ENCODE measurements at regions not wholly inside any gene's neighbourhood (a gene's known extent, or its start where the extent isn't known, plus 50 kb on each side); places are given as distances from the start of the nearest gene placed in this dataset.

DNA sequence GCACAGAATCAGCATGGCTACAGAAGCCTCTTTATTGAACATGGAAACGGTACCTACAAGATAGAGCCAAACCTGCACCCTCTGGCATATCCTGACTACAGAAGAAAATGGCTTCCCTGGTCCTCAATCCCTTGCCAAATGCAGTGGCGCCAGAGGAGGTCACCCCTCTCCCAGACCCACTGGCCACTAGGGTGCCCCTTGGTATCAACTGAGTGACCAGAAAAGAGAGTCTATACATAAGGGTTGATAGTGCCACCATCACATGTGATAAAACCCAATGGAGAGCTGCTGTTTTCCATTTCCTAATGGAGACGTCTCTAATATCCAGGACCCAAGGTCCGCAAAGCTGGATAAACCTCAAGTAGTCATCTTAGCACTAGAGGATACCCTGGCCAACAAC is 52.7 kb upstream of the ALK start:
- no peak overlapping the region for H3K27ac ChIP-seq
- DNase-seq (ENCODE audit: low read depth, low spot score), result no peak

DNA sequence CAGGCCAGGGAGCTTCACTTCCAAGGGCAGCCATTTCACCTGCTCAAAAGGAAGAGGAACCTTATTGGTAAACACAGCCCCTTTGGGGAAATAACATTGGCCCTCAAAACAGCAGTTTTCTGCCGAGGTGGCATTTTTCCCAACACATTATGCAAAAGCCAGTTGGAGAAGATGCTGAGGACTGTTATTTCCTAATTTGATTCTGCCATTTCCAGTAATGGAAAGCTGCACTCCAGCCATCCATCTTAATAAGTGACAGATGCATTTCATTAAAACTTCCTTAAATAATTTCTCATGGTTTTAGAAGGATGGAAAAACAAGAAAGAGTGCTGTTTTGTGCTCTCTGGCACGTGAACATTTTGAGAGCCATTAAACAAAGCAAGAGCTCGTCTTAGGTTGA is 55.9 kb upstream of the ALK start:
- no peak overlapping the region for H3K27ac ChIP-seq
- DNase-seq (ENCODE audit: low read depth, low spot score), result no peak

DNA sequence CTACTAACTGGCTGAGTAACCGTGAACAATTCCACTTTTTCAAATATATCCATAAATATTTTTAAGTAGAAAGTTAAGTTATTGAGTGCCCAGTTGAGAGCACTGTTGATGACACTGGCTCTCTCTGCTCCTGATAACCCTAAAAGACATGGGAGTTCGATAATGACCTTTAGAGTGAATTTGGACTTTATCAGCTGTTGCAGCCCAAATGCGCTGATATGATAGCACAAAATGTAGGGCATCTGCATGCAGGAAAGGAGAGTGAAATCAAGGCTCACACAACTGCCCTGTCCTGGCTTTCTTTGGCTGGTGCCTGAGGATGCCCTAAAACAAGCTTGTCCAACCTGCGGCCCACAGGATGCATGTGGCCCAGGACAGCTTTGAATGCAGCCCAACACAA is 60.0 kb upstream of the ALK start:
- H3K27ac ChIP-seq, result no peak overlapping the region
- no peak for DNase-seq (ENCODE audit: low read depth, low spot score)

DNA sequence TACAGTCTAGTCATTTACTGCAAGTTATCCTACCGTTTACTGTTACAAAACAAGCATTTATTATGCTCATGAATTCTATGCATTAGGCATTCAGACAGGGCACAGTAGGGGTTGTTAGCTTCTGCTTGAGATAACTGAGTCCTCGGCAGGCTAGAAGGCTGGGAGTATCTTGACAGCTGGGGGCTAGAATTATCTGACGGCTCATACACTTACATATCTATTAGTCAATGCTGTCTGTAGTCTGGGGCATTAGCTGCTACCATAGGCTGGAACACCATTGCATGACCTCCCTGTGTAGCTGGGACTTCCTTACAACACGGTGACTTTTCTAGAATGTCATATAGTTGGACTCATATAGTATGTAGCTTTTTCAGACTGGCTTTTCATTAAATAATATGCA is 61.9 kb upstream of the ALK start:
- no peak overlapping the region for H3K27ac ChIP-seq
- no peak for DNase-seq (ENCODE audit: low read depth, low spot score)

DNA sequence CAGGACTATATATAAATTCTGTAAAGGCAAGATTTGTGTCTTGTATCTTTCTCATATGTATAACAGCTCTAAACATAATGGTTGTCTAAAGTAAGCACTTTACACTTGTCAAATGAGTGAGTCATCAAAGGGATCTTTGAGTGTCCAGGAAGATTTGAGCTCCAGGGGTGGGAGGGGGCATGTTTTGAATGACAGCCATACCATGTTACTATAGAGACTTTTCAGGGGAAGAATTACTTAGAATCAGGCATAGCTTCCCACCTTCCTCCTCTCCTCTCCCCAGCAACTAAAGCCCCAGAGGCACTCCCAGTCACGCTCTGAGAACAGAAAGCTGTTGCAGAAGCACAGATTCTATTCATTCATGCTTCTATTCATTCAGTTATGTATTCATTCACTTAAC is 65.8 kb upstream of the ALK start:
- DNase-seq (ENCODE audit: low read depth, low spot score), result no peak
- H3K27ac ChIP-seq, result no peak overlapping the region

DNA sequence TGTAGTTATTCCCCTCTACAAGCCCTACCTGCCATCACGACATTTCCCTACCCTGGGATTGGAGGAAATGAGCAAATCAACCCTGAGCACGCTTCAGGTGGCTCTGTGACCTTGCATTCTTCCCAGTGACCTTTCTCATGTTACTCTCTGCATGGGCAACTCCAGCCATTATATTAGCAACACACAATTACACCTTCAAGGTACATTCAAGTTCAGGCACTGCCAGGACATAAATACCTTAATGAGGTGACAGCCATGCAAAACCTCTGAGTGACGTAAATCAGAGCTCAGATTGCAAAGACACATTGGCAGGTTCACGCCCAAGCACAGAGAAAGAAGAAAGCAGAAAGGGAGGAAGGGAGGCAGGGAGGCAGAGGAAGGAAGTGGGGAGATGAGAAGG is 68.7 kb upstream of the ALK start:
- no peak overlapping the region for H3K27ac ChIP-seq
- no peak for DNase-seq (ENCODE audit: low read depth, low spot score)

DNA sequence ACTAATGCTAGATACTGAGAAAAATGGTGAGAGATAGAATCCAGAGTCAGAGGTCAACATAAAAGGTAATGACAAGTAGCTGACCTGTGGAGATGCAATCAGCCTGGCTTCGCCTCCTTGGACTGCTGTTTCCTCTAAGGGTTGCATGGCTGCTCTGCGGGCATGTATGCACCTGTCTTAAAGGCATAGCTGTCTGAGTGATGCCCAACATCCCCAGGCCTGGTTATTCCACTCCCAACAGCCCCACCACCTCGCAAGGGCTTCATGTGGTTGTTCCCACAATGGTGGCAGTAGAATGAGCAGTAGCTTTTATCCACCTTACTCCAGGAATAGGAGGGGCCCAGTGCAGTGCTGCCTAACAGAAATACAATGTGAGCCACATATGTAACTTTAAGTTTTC is 69.7 kb upstream of the ALK start:
- H3K27ac ChIP-seq, result no peak overlapping the region
- no peak for DNase-seq (ENCODE audit: low read depth, low spot score)

DNA sequence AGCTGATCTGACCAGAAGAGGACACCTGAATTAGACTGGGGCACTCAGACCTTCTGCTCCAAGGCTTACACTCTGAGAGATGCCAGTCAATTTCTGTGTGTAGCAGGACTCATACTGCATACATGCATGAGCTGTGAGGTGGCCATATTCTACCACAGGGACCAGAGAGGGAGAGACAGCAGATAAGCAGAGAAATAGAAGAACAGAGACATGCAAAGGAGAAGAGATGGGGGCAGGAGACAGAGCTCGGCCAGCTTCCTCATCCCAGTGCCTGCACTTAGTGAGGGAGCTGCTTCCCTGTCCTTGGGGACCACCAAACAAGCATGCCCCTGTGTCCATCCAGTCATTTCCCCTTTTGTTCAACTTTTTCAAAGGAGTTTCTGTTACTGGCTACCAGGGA is 73.9 kb upstream of the ALK start:
- no peak for DNase-seq (ENCODE audit: low read depth, low spot score)
- H3K27ac ChIP-seq, result no peak overlapping the region

DNA sequence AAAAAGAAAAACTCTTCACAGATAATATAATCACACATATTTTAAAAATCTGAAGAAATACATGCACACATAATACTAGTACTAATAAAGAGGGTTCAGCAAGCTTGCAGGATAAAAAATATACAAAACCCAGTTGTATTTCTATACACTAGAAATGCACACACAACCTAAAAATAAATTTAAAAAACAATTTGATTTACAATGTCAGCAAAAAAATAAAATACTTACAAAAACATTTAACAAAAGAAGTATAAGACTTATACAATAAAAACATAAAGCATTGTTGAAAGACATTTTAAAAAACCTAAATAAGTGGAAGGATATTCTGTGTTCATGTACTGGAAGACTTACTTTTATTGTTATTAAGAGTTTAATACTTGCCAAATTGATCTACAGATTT is 81.7 kb upstream of the ALK start:
- no peak for DNase-seq (ENCODE audit: low read depth, low spot score)
- H3K27ac ChIP-seq, result no peak overlapping the region

DNA sequence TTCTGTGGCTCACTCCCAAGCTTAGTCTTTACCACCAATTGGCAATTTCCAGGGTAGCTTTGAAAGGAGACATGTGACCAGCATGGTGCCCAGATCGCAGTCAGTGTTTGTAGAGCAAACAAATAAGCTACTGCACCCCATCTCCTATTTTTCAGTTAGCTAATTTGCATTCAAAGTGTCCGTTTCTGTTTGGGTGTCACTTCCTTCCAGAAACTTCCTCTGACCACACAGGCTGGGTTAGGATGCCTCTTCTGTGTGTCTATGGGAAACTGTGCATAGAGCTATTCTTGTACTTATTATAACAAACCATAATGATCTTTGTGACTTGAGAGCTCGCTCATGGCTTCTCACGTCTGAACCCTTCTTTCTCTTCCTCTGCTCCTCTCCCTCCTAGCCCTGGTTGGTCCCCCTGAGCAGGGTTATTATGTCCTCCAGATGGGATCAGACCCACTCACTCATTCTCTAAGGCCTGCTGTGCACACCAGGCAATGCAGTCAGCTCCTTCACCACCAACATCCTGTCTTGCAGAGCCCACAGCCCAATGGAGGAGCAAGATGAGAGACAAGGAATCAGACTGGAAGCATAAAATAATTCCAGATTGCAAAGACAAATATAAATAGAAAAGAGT is 101.2 kb upstream of the ALK start:
- no peak for DNase-seq (ENCODE audit: low read depth, low spot score)
- no peak overlapping the region for H3K27ac ChIP-seq

DNA sequence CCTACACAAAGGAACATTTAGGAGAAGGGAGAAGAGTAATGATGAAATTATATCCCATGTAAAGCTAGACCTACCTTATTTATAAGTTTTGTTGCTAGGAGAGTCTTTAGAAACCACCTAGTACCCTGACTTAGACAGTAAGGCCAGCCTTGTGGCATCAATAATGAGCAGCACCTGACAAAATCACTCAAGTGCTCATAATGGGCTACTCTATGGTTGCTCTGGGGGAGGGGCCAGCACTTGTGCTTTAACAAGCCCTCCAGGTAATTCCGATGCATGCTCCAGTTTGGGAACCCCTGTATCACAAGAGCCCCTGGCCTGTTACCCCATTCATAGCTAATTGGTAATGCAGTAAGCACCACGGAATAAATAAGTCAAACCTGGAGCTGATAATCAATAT is 102.9 kb upstream of the ALK start:
- no peak for DNase-seq (ENCODE audit: low read depth, low spot score)
- no peak overlapping the region for H3K27ac ChIP-seq

DNA sequence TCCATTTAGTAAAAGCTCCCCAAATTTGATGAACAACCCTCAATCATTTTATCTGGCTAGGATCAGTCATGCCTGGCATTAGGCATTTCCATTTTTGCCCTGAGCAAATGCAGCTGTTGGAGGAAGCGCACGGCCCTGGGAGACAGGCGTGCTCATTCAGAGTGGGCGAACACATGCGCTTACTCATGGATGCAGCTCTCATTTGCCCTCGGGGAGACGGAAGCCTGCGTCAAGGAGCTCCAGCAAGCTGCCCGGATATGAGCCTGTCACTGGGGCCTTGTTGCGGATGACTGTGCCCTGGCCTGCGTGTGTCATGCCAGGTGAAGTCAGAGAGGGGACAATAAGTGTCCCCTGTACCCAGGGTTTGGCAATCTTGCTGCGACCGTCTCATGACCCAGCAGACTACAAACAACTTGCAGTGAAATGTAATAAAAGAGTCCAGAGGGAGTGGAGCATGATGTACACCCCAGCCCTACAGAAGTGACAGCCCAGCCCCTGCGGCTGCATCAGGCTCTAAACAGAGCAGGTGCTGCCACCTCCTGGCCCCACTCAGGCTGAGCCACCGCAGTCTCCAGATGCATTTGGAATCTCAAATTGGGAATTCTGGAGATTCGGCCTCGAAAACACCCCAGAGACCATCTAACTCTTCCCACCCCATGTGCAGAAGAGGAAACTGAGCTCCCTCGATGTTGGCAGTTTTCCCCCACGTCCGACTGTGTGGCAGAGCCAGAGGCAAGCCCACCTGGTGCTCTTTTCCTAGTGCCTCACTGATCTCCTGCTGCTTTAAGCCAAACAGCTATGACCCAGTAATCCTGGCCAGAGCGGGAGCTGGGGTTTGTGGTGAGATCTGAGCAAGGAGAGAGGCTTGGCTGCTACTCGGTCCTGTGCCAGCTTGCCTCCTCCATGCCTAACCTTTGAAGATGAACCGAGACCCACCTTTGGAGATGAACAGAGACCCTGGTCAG is 105.0 kb upstream of the ALK start:
- DNase-seq (ENCODE audit: low read depth, low spot score), result peak; percentile 92
- peak overlapping the region; percentile 15 for H3K27ac ChIP-seq

DNA sequence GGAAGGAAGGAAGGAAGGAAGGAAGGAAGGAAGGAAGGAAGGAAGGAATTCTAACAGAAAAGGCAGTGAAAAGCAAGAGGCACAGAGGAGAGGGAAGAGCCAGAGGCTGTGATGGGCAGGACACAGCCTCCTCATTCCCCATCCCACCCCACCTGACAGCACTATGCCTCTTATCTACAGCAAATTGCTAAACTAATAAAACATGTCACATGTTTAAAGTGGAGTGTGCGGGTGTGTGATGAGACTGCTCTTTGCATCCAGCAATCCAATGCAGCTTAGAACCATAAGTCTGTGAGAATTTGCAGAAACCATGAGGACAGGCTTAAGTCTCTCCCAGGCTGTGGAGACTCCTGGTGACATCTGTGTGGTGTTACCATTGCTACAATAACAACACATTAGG is 108.4 kb upstream of the ALK start:
- no peak for DNase-seq (ENCODE audit: low read depth, low spot score)
- H3K27ac ChIP-seq, result no peak overlapping the region

DNA sequence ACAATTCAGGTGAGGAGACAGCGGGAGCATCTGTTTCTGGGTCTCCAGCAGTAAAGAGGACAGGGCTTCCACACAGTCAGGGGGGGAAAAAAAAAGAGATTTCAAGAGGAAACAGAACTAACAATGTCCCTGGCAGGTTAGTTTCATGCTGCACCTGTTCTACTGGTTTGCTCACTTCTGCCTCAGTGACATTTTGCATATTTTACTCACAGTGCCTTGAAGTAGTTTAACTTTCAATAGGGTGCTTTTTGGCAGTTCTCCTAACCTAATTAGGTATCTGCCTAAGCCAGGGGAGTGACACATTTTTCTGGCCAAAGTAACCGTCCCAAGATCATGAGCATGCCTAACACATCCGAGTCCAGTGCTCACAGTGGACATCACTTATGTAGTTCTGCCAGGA is 109.0 kb upstream of the ALK start:
- peak; percentile 14 for DNase-seq (ENCODE audit: low read depth, low spot score)
- no peak overlapping the region for H3K27ac ChIP-seq

DNA sequence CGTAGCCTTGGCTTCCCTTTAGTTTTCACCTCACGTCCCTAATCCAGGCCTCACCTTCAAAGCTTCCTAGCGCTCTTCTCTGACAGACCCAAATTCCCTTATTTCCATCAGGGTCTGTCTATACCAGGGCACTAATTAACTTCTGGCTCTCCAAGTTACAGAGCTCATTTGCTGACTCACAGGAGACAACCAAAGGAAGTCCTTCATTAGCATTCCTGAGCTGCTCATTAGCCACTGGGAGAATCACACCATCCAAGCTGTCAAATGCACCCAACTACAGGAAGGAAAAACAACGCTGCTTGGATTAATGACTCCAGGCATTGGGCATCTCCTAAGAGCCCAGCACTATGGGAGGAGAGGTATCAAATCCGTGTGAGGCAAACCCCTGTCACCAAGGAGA is 109.8 kb upstream of the ALK start:
- no peak overlapping the region for H3K27ac ChIP-seq
- DNase-seq (ENCODE audit: low read depth, low spot score), result no peak

DNA sequence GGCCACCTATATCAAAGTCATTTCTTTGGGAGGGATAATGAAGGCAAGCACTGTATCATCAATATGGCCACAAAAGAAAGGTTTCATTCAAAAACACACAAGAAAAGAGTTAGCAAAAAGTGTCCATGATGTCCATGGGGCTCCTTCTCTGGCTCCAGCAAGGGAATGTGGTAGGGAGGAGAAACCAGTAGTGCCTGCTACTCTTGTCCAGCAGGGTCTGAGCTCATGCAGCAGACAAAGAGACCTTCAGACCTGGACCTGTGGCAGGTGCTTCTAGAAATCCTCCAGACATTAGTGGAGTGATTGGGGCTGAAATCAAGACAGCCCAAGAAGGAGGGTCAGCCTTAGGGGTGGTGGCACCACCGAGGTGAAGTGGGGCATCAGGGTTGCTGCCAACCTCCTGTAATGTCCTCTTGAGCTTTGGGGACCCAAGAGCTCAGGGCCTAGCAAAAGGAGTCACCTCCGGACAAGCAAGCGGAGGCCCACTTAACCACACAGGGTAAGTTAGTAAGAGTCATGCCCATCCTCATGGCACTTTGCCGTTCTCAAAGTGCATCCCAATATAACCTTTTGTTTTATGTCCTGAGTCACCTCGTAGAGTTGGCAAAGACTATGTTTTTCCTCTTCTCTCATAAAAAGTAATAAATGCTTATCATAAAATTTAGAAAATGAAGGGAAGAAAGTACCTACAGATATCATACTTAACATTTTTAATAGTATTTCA is 112.6 kb upstream of the YPEL5 start:
- no peak for DNase-seq (ENCODE audit: low read depth, low spot score)
- H3K27ac ChIP-seq, result no peak overlapping the region

DNA sequence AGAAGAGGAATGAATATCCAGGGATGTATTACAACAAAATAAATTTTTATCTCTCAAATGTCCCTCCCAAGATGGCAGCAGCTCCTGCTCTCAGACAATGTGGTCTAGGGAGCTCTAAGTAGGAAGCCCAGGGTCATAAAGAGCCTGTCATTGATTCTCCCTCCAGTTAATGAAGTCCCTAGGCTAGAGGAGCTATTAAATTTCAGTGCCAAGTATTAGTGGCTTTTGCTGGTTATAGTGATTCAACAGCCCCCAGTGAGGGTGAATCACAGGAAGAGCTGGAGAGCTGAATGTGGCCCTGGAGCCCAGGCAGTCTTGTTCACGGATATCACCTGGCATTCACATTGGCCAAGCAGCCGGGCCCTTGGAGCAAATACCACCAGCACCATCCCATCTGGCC is 109.8 kb upstream of the YPEL5 start:
- no peak for DNase-seq (ENCODE audit: low read depth, low spot score)
- no peak overlapping the region for H3K27ac ChIP-seq

DNA sequence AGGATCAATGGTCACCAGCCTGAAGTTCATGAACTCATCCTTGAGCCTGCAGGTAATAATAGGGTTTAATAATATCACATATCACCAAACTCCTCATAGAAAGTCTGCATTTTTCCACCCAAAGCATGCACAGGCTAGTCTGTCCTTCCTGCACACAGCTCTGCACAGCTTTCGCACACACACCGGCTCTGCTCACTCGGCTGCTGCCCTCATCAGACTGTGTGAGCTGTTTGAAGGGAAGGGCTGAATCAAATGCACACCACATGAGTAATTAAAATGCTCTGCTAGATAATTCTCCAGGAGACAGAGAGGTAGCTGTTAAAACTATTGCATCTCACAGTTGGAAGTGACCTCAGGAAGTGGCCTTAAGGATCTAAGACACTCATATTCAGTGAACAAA is 108.4 kb upstream of the YPEL5 start:
- DNase-seq (ENCODE audit: low read depth, low spot score), result no peak
- no peak overlapping the region for H3K27ac ChIP-seq

DNA sequence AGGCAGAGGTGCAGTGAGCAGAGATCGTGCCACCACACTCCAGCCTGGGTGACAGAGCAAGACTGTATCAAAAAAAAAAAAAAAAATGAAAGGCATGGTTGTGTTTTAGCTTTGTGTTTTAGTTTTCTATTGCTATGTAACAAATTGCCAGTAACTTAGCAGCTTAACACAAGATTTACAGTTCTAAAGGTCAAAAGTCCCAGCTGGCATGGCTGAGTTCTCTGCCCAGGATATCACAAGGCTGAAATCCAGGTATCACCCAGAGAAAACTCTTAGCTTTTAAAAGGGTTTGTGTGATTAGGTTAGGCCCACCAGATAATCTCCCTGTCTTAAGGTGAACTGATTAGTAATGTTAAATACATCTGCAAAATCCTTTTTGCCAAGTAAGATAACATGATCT is 107.7 kb upstream of the YPEL5 start:
- no peak overlapping the region for H3K27ac ChIP-seq
- no peak for DNase-seq (ENCODE audit: low read depth, low spot score)

DNA sequence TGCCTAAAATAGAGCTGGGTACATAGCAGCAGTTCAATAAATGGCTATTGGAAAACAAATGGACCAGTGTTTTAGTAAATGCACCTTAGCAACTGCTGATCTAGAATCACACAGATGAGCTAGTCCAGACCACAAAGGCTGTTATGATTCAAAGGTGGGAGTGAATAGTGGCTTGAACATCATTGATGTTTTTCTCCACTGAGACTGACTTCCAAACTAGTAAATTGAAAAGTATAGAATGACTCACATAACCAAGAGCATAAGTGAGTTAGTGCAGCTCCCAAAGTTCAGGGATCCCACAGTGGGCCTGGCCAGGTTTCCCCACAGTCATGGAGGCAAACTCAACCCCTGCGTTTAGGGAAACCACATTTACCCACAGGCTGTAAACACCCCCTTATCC is 106.7 kb upstream of the YPEL5 start:
- no peak for DNase-seq (ENCODE audit: low read depth, low spot score)
- no peak overlapping the region for H3K27ac ChIP-seq

DNA sequence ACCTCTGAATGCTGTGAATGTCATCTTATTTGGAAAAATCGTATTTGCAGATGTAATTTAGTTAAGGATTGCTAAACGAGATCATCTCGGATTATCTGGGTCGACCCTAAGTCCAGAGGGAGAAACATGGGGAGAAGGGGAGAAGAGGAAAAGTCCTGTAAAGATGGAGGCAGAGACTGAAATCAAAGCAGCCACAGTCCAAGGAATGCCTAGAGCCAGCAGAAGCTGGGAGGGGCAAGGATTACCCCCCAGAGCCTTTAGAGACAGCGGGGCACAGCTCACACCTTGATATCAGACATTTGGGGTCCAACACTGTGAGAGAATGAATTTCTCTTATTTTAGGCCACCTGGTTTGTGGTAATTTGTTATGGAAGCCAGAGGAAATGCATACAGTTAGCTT is 104.9 kb upstream of the YPEL5 start:
- no peak for DNase-seq (ENCODE audit: low read depth, low spot score)

More for the DNA sequence above, 104.9 kb upstream of the YPEL5 start:
- H3K27ac ChIP-seq, result no peak overlapping the region
